Lung microvascular endothelial cell (primary cell): ENCODE measurements at regions not wholly inside any gene's neighbourhood (a gene's known extent, or its start where the extent isn't known, plus 50 kb on each side); places are given as distances from the start of the nearest gene placed in this dataset.
"Not testable (repeated sequence)": the region's sequence is repeated elsewhere in the genome, so short reads cannot be mapped to it uniquely, and the experiment has no call there.

Source experiments
- DNase-seq, 2 donors: peaks; one replicate each; pipeline versions ENCODE4 v3.0.0 to v3.0.0-alpha.2; 2010; ENCODE audit warnings: low read depth in 2 of 2

- DNase-seq = no peak
Measured at GRCh38 chr4:64829749-64830148, 420.5 kb upstream of the TECRL start.

GRCh38 chr4:64824591-64824990 lies 415.3 kb upstream of the TECRL start:
- DNase-seq = no peak

GRCh38 chr4:64822405-64822804 lies 413.2 kb upstream of the TECRL start:
- DNase-seq = no peak

GRCh38 chr4:64821219-64821976 lies 412.1 kb upstream of the TECRL start:
- no peak for DNase-seq

- no peak for DNase-seq
Measured at GRCh38 chr4:64814616-64815015, 405.4 kb upstream of the TECRL start.

GRCh38 chr4:64807821-64808220 lies 398.6 kb upstream of the TECRL start:
- peak in 1 of 2 donors; percentile 16 for DNase-seq

- no peak for DNase-seq
Measured at GRCh38 chr4:64799751-64800150, 390.5 kb upstream of the TECRL start.

GRCh38 chr4:64798828-64799227 lies 389.6 kb upstream of the TECRL start:
- peak in 1 of 2 donors; percentile 6 for DNase-seq

GRCh38 chr4:64796581-64796980 lies 387.3 kb upstream of the TECRL start:
- DNase-seq = no peak

GRCh38 chr4:64784125-64784524 lies 374.9 kb upstream of the TECRL start:
- DNase-seq = peak; percentile 49 to 73

- peak; percentile 47 to 55 for DNase-seq
Measured at GRCh38 chr4:64781737-64782326, 372.6 kb upstream of the TECRL start.

GRCh38 chr4:64780664-64781063 lies 371.4 kb upstream of the TECRL start:
- no peak for DNase-seq

GRCh38 chr4:64777286-64777685 lies 368.0 kb upstream of the TECRL start:
- DNase-seq = no peak

- DNase-seq = no peak
Measured at GRCh38 chr4:64776820-64777219, 367.6 kb upstream of the TECRL start.

GRCh38 chr4:64774626-64775025 lies 365.4 kb upstream of the TECRL start:
- no peak for DNase-seq

- no peak for DNase-seq
Measured at GRCh38 chr4:64771149-64771548, 361.9 kb upstream of the TECRL start.

- no peak for DNase-seq
Measured at GRCh38 chr4:64767547-64767946, 358.3 kb upstream of the TECRL start.

- no peak for DNase-seq
Measured at GRCh38 chr4:64766565-64766964, 357.3 kb upstream of the TECRL start.

GRCh38 chr4:64756016-64756415 lies 346.8 kb upstream of the TECRL start:
- peak in 1 of 2 donors; percentile 9 for DNase-seq

GRCh38 chr4:64747919-64748715 lies 338.9 kb upstream of the TECRL start:
- DNase-seq = no peak

- DNase-seq = no peak
Measured at GRCh38 chr4:64738240-64738639, 329.0 kb upstream of the TECRL start.

GRCh38 chr4:64737854-64738138 lies 328.5 kb upstream of the TECRL start:
- not testable (repeated sequence) for DNase-seq
